ENCODE measurements at regions not wholly inside any gene's neighbourhood (a gene's known extent, or its start where the extent isn't known, plus 50 kb on each side); places are given as distances from the start of the nearest gene placed in this dataset.

DNA sequence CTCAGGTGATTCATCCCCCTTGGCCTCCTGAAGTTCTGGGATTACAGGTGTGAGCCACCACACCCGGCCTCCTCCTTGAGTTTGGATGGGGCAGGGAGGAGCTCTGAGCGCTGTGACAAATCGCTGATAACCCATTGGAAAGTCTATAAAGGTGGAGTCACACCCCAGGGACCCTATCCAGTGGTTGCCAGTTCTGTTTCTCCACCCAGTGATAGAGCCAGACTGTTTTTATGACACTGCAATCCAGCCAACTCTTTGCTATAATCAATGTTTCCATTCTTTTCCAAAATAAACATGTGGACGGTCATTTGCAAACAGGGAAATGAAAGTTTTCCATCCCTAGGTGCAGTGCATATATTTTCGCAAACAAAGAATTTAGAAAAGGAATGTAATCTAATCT is 142.0 kb upstream of the PELI2 start:
- H3K27me3 ChIP-seq (ENCODE audit: control insufficient read depth in 2 of 2, insufficient read depth in 2 of 2, low read length in 2 of 2), result no peaks in the 10 kb centered on the region

DNA sequence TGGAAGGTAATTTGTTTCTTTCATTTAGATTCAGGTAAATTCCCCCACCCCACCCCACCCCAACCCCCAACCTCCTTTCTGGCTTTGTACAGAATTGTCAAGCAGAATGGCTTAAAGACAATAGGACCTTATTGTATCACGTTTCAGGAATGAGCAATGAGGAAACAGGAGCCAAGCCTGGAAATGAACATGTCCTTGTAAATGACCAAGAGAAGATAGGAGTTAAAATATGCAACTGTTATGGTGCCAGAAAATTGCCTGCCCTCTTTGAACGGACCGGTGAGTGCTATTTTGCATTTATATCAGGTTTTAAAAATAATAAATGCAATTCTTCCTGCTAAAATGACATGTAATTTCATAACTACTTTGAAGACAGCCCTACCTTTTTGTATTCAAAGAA is 141.6 kb upstream of the PELI2 start:
- ATAC-seq, result no peak
- peaks cover 0 to 6% (median 0%) of the 10 kb centered on the region in 5 donors for H3K36me3 Mint-ChIP-seq
- intact Hi-C loops (cut with micrococcal nuclease), result no loop called here
- no peak for DNase-seq
- peaks cover 0 to 10% (median 2%) of the 10 kb centered on the region in 11 donors for H3K9me3 Mint-ChIP-seq
- Histone ChIP-seq H3K27me3 (ENCODE audit: control insufficient read depth in 2 of 2, insufficient read depth in 2 of 2, low read length in 2 of 2) (no peaks in the 10 kb centered on the region), H3K27ac (ENCODE audit: low read depth, low read length) (no peak overlapping the region), H3K4me1 (ENCODE audit: control insufficient read depth in 2 of 2, insufficient read depth in 2 of 2, low read length in 2 of 2) (no peaks in the 10 kb centered on the region), H3K36me3 (ENCODE audit: control insufficient read depth in 2 of 3, insufficient read depth in 3 of 3, low read length in 3 of 3) (no peaks in the 10 kb centered on the region), H3K9me3 (ENCODE audit: control insufficient read depth in 2 of 3, low read length in 3 of 3) (no peaks in the 10 kb centered on the region), H3K4me3 (ENCODE audit: low read length) (no peak overlapping the region)
- no peak overlapping the region for H3K4me3 Mint-ChIP-seq
- no peak overlapping the region for H3K27ac Mint-ChIP-seq
- peaks cover 0 to 2% (median 0%) of the 10 kb centered on the region in 7 donors for H3K4me1 Mint-ChIP-seq
- H3K27me3 Mint-ChIP-seq, result peaks cover 4 to 10% (median 5%) of the 10 kb centered on the region in 5 donors
- CTCF ChIA-PET, result no interaction called here
- POLR2A ChIA-PET, result no interaction called here

More for the DNA sequence above, 142.0 kb upstream of the PELI2 start:
- H3K4me1 Mint-ChIP-seq, result peaks cover 0 to 2% (median 0%) of the 10 kb centered on the region in 7 donors
- Histone ChIP-seq H3K27ac (ENCODE audit: low read depth, low read length) (no peak overlapping the region), H3K4me1 (ENCODE audit: control insufficient read depth in 2 of 2, insufficient read depth in 2 of 2, low read length in 2 of 2) (no peaks in the 10 kb centered on the region), H3K4me3 (ENCODE audit: low read length) (no peak overlapping the region), H3K9me3 (ENCODE audit: control insufficient read depth in 2 of 3, low read length in 3 of 3) (no peaks in the 10 kb centered on the region), H3K36me3 (ENCODE audit: control insufficient read depth in 2 of 3, insufficient read depth in 3 of 3, low read length in 3 of 3) (no peaks in the 10 kb centered on the region)
- no peak for DNase-seq
- no peak overlapping the region for H3K4me3 Mint-ChIP-seq
- ChIA-PET POLR2A (no interaction called here), CTCF (no interaction called here)
- H3K27ac Mint-ChIP-seq, result no peak overlapping the region
- H3K27me3 Mint-ChIP-seq, result peaks cover 6 to 13% (median 8%) of the 10 kb centered on the region in 5 donors
- ATAC-seq, result no peak
- H3K36me3 Mint-ChIP-seq, result peaks cover 0 to 6% (median 0%) of the 10 kb centered on the region in 5 donors
- intact Hi-C loops (cut with micrococcal nuclease), result no loop called here
- peaks cover 0 to 8% (median 2%) of the 10 kb centered on the region in 11 donors for H3K9me3 Mint-ChIP-seq

DNA sequence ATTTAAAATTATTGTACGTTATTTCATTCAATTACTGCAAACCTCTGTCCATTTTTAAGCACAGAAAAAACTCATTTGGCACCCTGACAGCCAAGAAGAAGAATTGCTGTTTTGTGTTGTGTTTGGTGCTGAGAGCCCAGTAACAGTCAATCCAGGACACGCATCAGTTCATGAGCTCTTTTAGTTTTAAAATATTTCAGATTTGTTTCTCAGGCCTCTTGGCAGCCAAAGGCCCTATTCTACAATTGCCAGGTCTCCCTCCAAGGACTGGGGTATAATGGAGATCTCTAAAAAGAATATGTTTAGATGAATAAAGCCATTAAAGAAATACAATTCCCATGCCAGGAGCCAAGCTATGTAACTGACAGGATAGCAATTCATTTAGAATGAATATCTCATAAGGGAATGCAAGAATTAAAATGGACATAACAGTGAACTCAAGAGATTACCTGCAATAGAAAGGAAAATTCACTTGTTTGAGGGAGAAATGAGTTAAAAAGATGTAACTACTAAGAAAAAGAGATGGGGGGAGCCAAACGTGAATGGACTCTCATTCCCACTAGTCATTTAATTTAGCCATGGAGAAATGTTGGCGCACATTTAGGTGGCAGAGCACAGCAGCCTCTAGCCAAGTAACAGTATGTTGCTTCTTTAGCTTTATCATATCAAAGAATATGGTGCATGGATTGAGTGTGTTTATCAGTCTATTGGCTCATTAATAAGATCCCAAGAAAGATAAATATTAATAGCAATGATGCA is 140.6 kb upstream of the PELI2 start:
- Histone ChIP-seq H3K36me3 (ENCODE audit: control insufficient read depth in 2 of 3, insufficient read depth in 3 of 3, low read length in 3 of 3) (no peaks in the 10 kb centered on the region), H3K9me3 (ENCODE audit: control insufficient read depth in 2 of 3, low read length in 3 of 3) (no peaks in the 10 kb centered on the region), H3K4me1 (ENCODE audit: control insufficient read depth in 2 of 2, insufficient read depth in 2 of 2, low read length in 2 of 2) (no peaks in the 10 kb centered on the region), H3K27me3 (ENCODE audit: control insufficient read depth in 2 of 2, insufficient read depth in 2 of 2, low read length in 2 of 2) (no peaks in the 10 kb centered on the region), H3K27ac (ENCODE audit: low read depth, low read length) (no peak overlapping the region), H3K4me3 (ENCODE audit: low read length) (no peak overlapping the region)
- Mint-ChIP-seq H3K9me3 (peaks cover 0 to 11% (median 2%) of the 10 kb centered on the region in 11 donors), H3K27me3 (peaks cover 0 to 5% (median 1%) of the 10 kb centered on the region in 5 donors), H3K36me3 (peaks cover 0 to 6% (median 0%) of the 10 kb centered on the region in 5 donors), H3K4me1 (no peaks in the 10 kb centered on the region), H3K27ac (no peak overlapping the region), H3K4me3 (no peak overlapping the region)
- POLR2A ChIA-PET, result no interaction called here
- no peak for DNase-seq
- ATAC-seq, result no peak
- CTCF ChIA-PET, result no interaction called here
- intact Hi-C loops (cut with micrococcal nuclease), result no loop called here

DNA sequence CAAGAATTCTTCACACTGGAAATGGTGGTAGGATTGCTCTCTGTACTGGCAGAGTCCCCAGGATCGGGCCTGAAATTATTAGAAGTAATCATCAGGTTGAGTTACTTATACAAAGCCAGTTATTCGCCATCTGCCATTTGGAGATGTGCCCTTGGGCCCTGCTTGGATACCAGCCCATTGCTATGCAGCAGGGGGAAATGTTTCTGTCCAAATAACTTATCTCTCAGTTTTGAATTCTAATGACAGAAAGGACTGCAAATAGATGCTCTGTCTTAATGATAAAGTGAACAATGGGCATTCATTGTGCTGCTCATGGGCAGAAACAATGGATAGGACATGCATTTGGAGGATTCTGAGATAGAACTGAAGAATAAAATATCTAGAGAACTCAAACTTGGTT is 139.1 kb upstream of the PELI2 start:
- H3K36me3 ChIP-seq (ENCODE audit: control insufficient read depth in 2 of 3, insufficient read depth in 3 of 3, low read length in 3 of 3), result no peaks in the 10 kb centered on the region
- H3K27ac ChIP-seq (ENCODE audit: low read depth, low read length), result no peak overlapping the region
- intact Hi-C loops (cut with micrococcal nuclease), result no loop called here
- H3K4me3 ChIP-seq (ENCODE audit: low read length), result no peak overlapping the region
- ChIA-PET POLR2A (no interaction called here), CTCF (no interaction called here)
- Mint-ChIP-seq H3K4me3 (no peak overlapping the region), H3K27me3 (peaks cover 4 to 12% (median 8%) of the 10 kb centered on the region in 5 donors), H3K27ac (no peak overlapping the region), H3K9me3 (peaks cover 0 to 11% (median 2%) of the 10 kb centered on the region in 11 donors), H3K36me3 (peaks cover 0 to 6% (median 0%) of the 10 kb centered on the region in 5 donors), H3K4me1 (no peaks in the 10 kb centered on the region)
- H3K27me3 ChIP-seq (ENCODE audit: control insufficient read depth in 2 of 2, insufficient read depth in 2 of 2, low read length in 2 of 2), result no peaks in the 10 kb centered on the region
- no peaks in the 10 kb centered on the region for H3K9me3 ChIP-seq (ENCODE audit: control insufficient read depth in 2 of 3, low read length in 3 of 3)
- H3K4me1 ChIP-seq (ENCODE audit: control insufficient read depth in 2 of 2, insufficient read depth in 2 of 2, low read length in 2 of 2), result no peaks in the 10 kb centered on the region
- DNase-seq, result no peak
- ATAC-seq, result no peak

DNA sequence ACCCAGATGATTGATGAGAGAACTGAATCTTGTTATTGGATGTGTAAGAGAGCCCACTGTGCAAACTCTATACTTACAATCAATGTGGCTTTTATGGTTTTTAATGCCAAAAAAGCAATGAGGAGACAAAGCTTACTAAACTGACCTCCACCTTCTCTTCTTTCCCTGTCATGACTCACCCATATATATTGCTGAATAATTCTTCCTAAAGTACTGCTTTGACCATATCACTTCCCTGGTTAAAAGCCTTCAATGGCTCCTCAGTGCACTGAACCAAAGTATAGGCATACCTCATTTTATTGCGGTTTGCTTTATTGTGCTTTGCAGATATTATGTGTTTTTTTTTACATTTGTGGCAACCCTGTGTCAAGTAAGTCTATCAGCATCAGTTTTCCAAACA is 138.4 kb upstream of the PELI2 start:
- H3K4me1 Mint-ChIP-seq, result no peaks in the 10 kb centered on the region
- CTCF ChIA-PET, result no interaction called here

DNA sequence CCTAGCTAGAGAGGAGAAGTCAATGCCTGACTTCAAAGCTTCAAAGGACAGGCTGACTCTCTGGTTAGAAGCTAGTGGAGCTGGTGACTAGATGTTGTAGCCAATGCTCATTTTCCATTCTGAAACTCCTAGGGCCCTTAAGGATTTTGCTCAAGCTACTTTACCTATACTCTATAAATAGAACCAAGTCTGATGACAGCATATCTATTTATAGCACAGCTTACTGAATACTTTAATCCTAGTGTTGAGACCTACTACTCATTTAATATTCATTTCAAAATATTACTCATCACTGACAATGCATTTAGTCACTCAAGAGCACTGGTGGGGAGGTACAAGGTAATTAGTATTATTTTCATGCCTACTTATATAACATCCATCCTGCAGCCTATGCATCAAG is 137.2 kb upstream of the PELI2 start:
- DNase-seq (no peak), ATAC-seq (no peak)
- H3K4me3 Mint-ChIP-seq, result no peak overlapping the region
- Histone ChIP-seq H3K4me1 (ENCODE audit: control insufficient read depth in 2 of 2, insufficient read depth in 2 of 2, low read length in 2 of 2) (no peaks in the 10 kb centered on the region), H3K27ac (ENCODE audit: low read depth, low read length) (no peak overlapping the region), H3K27me3 (ENCODE audit: control insufficient read depth in 2 of 2, insufficient read depth in 2 of 2, low read length in 2 of 2) (no peaks in the 10 kb centered on the region), H3K4me3 (ENCODE audit: low read length) (no peak overlapping the region), H3K9me3 (ENCODE audit: control insufficient read depth in 2 of 3, low read length in 3 of 3) (no peaks in the 10 kb centered on the region), H3K36me3 (ENCODE audit: control insufficient read depth in 2 of 3, insufficient read depth in 3 of 3, low read length in 3 of 3) (no peaks in the 10 kb centered on the region)
- CTCF ChIA-PET, result no interaction called here
- POLR2A ChIA-PET, result no interaction called here
- no peaks in the 10 kb centered on the region for H3K4me1 Mint-ChIP-seq
- peaks cover 0 to 1% (median 0%) of the 10 kb centered on the region in 5 donors for H3K36me3 Mint-ChIP-seq
- no peak overlapping the region for H3K27ac Mint-ChIP-seq
- peaks cover 0 to 11% (median 0%) of the 10 kb centered on the region in 11 donors for H3K9me3 Mint-ChIP-seq
- intact Hi-C loops (cut with micrococcal nuclease), result no loop called here
- peaks cover 11 to 27% (median 23%) of the 10 kb centered on the region in 5 donors for H3K27me3 Mint-ChIP-seq

More for the DNA sequence above, 138.4 kb upstream of the PELI2 start:
- H3K27ac ChIP-seq (ENCODE audit: low read depth, low read length), result no peak overlapping the region
- POLR2A ChIA-PET, result no interaction called here
- Mint-ChIP-seq H3K27me3 (peaks cover 7 to 18% (median 15%) of the 10 kb centered on the region in 5 donors), H3K27ac (no peak overlapping the region), H3K36me3 (peaks cover 0 to 4% (median 0%) of the 10 kb centered on the region in 5 donors), H3K9me3 (peaks cover 0 to 11% (median 2%) of the 10 kb centered on the region in 11 donors), H3K4me3 (no peak overlapping the region)
- H3K9me3 ChIP-seq (ENCODE audit: control insufficient read depth in 2 of 3, low read length in 3 of 3), result no peaks in the 10 kb centered on the region
- intact Hi-C loops (cut with micrococcal nuclease), result no loop called here
- H3K36me3 ChIP-seq (ENCODE audit: control insufficient read depth in 2 of 3, insufficient read depth in 3 of 3, low read length in 3 of 3), result no peaks in the 10 kb centered on the region
- ATAC-seq (no peak), DNase-seq (no peak)
- no peaks in the 10 kb centered on the region for H3K27me3 ChIP-seq (ENCODE audit: control insufficient read depth in 2 of 2, insufficient read depth in 2 of 2, low read length in 2 of 2)
- no peak overlapping the region for H3K4me3 ChIP-seq (ENCODE audit: low read length)
- H3K4me1 ChIP-seq (ENCODE audit: control insufficient read depth in 2 of 2, insufficient read depth in 2 of 2, low read length in 2 of 2), result no peaks in the 10 kb centered on the region

DNA sequence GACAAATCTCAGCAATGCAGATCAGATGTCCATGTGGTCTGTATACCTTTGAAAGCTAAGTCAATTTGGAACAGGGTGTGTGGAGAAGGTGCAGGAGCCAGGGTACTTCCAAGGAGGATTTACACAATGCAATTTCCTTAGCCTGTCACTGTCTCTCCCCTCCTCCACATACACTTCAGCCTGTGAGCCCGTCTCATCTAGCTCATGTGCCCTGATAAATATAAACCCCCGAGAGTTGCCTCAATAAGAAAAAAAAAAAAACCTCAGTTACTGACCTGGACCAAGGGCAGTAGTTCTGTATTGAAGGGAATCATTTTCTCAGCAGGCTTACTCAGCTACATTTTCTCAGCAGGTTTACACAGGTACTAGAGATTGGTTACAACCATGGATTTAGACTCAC is 132.1 kb upstream of the PELI2 start:
- DNase-seq (no peak), ATAC-seq (no peak)
- ChIA-PET POLR2A (no interaction called here), CTCF (no interaction called here)
- Mint-ChIP-seq H3K27me3 (peaks cover 7 to 40% (median 29%) of the 10 kb centered on the region in 5 donors), H3K4me3 (no peak overlapping the region), H3K4me1 (no peaks in the 10 kb centered on the region), H3K9me3 (peaks cover 0 to 15% (median 5%) of the 10 kb centered on the region in 11 donors), H3K36me3 (no peaks in the 10 kb centered on the region), H3K27ac (no peak overlapping the region)
- H3K9me3 ChIP-seq (ENCODE audit: control insufficient read depth in 2 of 3, low read length in 3 of 3), result no peaks in the 10 kb centered on the region
- H3K27ac ChIP-seq (ENCODE audit: low read depth, low read length), result no peak overlapping the region
- no peaks in the 10 kb centered on the region for H3K27me3 ChIP-seq (ENCODE audit: control insufficient read depth in 2 of 2, insufficient read depth in 2 of 2, low read length in 2 of 2)
- intact Hi-C loops (cut with micrococcal nuclease), result no loop called here
- no peaks in the 10 kb centered on the region for H3K36me3 ChIP-seq (ENCODE audit: control insufficient read depth in 2 of 3, insufficient read depth in 3 of 3, low read length in 3 of 3)
- no peaks in the 10 kb centered on the region for H3K4me1 ChIP-seq (ENCODE audit: control insufficient read depth in 2 of 2, insufficient read depth in 2 of 2, low read length in 2 of 2)
- no peak overlapping the region for H3K4me3 ChIP-seq (ENCODE audit: low read length)
